DND-41 (cell line): ENCODE measurements at regions not wholly inside any gene's neighbourhood (a gene's known extent, or its start where the extent isn't known, plus 50 kb on each side); places are given as distances from the start of the nearest gene placed in this dataset.
A peak's percentile ranks its signal among the peaks of the same experiment; 100 is the strongest.

Source experiments
- ATAC-seq: fragments of 200-7000 bp; cut with Tn5 transposase; 3 replicates; pipeline ENCODE4 v1.9.1; 2021; ENCODE audit warnings: low read depth; ENCODE audit not compliant: insufficient read depth
- DNase-seq: peaks from one replicate; pipeline ENCODE4 v3.0.0-alpha.2; 2020
- H2AFZ ChIP-seq: 2 replicates; pipeline ENCODE4 v1.6.0; 2012; ENCODE audit warnings: low read depth, low read length
- H3K27ac ChIP-seq: 2 replicates; pipeline ENCODE4 v1.5.1; 2012; ENCODE audit warnings: low read length, inconsistent platforms
- H3K27me3 ChIP-seq: fragments of 200-600 bp; sonication (generic); 2 replicates; pipeline ENCODE4 v1.6.0; 2012; ENCODE audit warnings: low read length, mild to moderate bottlenecking, inconsistent platforms; ENCODE audit not compliant: insufficient read depth, poor library complexity
- H3K36me3 ChIP-seq: 2 replicates; pipeline ENCODE4 v1.5.1; 2012; ENCODE audit warnings: low read length, inconsistent platforms; ENCODE audit not compliant: insufficient read depth
- H3K4me1 ChIP-seq: 2 replicates; pipeline ENCODE4 v1.5.1; 2012; ENCODE audit warnings: mild to moderate bottlenecking, low read length; ENCODE audit not compliant: insufficient read depth
- H3K4me2 ChIP-seq: 2 replicates; pipeline ENCODE4 v1.6.0; 2012; ENCODE audit warnings: mild to moderate bottlenecking, moderate library complexity, low read length, inconsistent platforms; ENCODE audit not compliant: insufficient read depth
- H3K4me3 ChIP-seq, 2 experiments: fragments of 200-600 bp in 1 of 2; shearing (Covaris generic) in 1 of 2; 2 replicates each; pipeline ENCODE4 v1.5.1; 2012 to 2016; ENCODE audit warnings: inconsistent platforms in 2 of 2, low read length in 2 of 2, mild to moderate bottlenecking in 2 of 2, low read depth in 1 of 2, moderate library complexity in 1 of 2
- H3K79me2 ChIP-seq: 2 replicates; pipeline ENCODE4 v1.6.0; 2012; ENCODE audit warnings: low read length, inconsistent platforms; ENCODE audit not compliant: insufficient read depth
- H3K9ac ChIP-seq: 2 replicates; pipeline ENCODE4 v1.6.0; 2012; ENCODE audit warnings: low read depth, mild to moderate bottlenecking, inconsistent platforms, low read length, moderate library complexity
- H3K9me3 ChIP-seq: 2 replicates; pipeline ENCODE4 v1.5.1; 2012; ENCODE audit warnings: low read length, moderate library complexity, mild to moderate bottlenecking, inconsistent platforms; ENCODE audit not compliant: insufficient read depth, severe bottlenecking
- H4K20me1 ChIP-seq: 2 replicates; pipeline ENCODE4 v1.6.0; 2012; ENCODE audit warnings: low read length; ENCODE audit not compliant: insufficient read depth
- CTCF ChIP-seq: IDR thresholded peaks from 2 replicates; pipeline ENCODE4 v1.5.1; 2012; ENCODE audit warnings: borderline replicate concordance, low read length, moderate library complexity, mild to moderate bottlenecking; ENCODE audit not compliant: poor library complexity, severe bottlenecking; ENCODE audit errors: extremely low read depth
- EZH2 ChIP-seq: IDR thresholded peaks from 3 replicates; pipeline ENCODE4 v1.6.1; 2012; ENCODE audit warnings: borderline replicate concordance, low read depth, mild to moderate bottlenecking, moderate library complexity, low read length, inconsistent platforms; ENCODE audit not compliant: severe bottlenecking

- Histone ChIP-seq H3K4me2 (no peak overlapping the region), H2AFZ (no peak overlapping the region), H3K79me2 (no peaks in the 10 kb centered on the region), H3K4me3 (no peak overlapping the region), H3K27ac (peak overlapping the region; percentile 44; the same call in 1 of the 2 replicates), H3K9me3 (peaks cover 4% of the 10 kb centered on the region), H3K27me3 (no peaks in the 10 kb centered on the region), H4K20me1 (no peaks in the 10 kb centered on the region), H3K4me1 (peaks cover 46% of the 10 kb centered on the region), H3K36me3 (0 out of 2 replicates have a peak, but pooled peaks cover 2% of the 10 kb centered on the region), H3K9ac (no peak overlapping the region)
- no peak for ATAC-seq
- TF ChIP-seq EZH2 = no peak
- no peak for TF ChIP-seq CTCF
- no peak for DNase-seq
These were observed 518.5 kb downstream of the TENT5A start for GRCh38 chr6:81233990-81234389.

GRCh38 chr6:81228912-81229555 is 523.4 kb downstream of the TENT5A start:
- H3K27me3 ChIP-seq = no peaks in the 10 kb centered on the region
- H4K20me1 ChIP-seq = no peaks in the 10 kb centered on the region
- no peak overlapping the region for H3K4me2 ChIP-seq
- no peaks in the 10 kb centered on the region for H3K36me3 ChIP-seq
- ATAC-seq = no peak
- TF ChIP-seq CTCF (no peak), EZH2 (no peak)
- no peak overlapping the region for H3K9ac ChIP-seq
- no peak overlapping the region for H3K27ac ChIP-seq
- H3K79me2 ChIP-seq = no peaks in the 10 kb centered on the region
- no peak for DNase-seq
- no peak overlapping the region for H3K4me3 ChIP-seq
- no peak overlapping the region; the same call in 1 of the 2 replicates for H2AFZ ChIP-seq
- H3K4me1 ChIP-seq = peaks cover 21% of the 10 kb centered on the region
- no peaks in the 10 kb centered on the region for H3K9me3 ChIP-seq

GRCh38 chr6:81226957-81227356 is 525.5 kb downstream of the TENT5A start:
- no peaks in the 10 kb centered on the region for H3K27me3 ChIP-seq
- no peak overlapping the region for H3K4me3 ChIP-seq
- H3K27ac ChIP-seq = no peak overlapping the region
- H4K20me1 ChIP-seq = no peaks in the 10 kb centered on the region
- H3K36me3 ChIP-seq = no peaks in the 10 kb centered on the region
- no peak overlapping the region for H3K4me2 ChIP-seq
- no peak overlapping the region for H2AFZ ChIP-seq
- DNase-seq (no peak), ATAC-seq (no peak)
- H3K9me3 ChIP-seq = no peaks in the 10 kb centered on the region
- peaks cover 9% of the 10 kb centered on the region for H3K4me1 ChIP-seq
- TF ChIP-seq EZH2 (no peak), CTCF (no peak)
- no peak overlapping the region for H3K9ac ChIP-seq
- H3K79me2 ChIP-seq = no peaks in the 10 kb centered on the region
